HG03280 (cell line): ENCODE measurements at regions not wholly inside any gene's neighbourhood (a gene's known extent, or its start where the extent isn't known, plus 50 kb on each side); places are given as distances from the start of the nearest gene placed in this dataset.

Experiments used
- ATAC-seq: cut with Tn5 transposase; IDR thresholded peaks from one replicate; pipeline ENCODE4 v1.9.1; 2021; ENCODE audit warnings: mild to moderate bottlenecking, moderate library complexity; ENCODE audit not compliant: unreplicated experiment

DNA sequence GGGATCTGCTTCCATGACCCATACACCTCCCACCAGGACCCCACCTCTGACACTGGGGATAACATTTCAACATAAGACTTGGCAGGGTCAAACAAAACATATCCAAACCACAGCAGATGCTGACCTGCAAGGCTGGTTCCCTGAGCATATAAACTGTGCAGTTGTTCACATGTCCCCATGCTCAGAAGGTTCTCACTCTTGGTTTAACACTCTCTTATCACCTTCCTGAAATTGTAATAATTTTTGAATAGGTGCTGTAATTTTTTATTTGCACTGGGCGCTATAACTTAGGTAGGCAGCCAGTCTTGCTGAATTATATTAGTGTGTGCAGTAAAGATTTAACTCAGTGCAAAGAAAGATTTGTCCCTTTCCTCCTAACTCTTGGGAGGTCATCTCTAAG lies 824.8 kb upstream of the SOX9 start:
- ATAC-seq = no peak

DNA sequence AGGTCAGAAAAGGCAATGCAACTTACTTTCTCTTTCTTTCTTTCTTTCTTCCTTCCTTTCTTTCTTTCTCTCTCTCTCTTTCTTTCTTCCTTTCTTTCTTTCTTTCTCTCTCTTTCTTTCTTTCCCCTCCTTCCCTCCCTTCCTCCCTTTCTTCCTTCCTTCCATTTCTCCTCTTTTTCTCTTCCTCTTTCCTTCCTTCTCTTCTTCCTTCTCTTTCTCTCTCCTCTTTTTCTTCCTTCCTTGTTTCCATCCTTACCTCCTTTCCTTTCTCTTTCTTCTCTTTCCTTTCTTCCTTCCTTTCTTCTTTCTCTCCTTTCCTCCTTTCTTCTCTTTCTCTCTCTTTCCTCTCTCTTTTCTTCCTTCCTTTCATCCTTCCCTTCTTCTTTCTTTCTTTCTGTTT lies 819.8 kb upstream of the SOX9 start:
- ATAC-seq = no peak

DNA sequence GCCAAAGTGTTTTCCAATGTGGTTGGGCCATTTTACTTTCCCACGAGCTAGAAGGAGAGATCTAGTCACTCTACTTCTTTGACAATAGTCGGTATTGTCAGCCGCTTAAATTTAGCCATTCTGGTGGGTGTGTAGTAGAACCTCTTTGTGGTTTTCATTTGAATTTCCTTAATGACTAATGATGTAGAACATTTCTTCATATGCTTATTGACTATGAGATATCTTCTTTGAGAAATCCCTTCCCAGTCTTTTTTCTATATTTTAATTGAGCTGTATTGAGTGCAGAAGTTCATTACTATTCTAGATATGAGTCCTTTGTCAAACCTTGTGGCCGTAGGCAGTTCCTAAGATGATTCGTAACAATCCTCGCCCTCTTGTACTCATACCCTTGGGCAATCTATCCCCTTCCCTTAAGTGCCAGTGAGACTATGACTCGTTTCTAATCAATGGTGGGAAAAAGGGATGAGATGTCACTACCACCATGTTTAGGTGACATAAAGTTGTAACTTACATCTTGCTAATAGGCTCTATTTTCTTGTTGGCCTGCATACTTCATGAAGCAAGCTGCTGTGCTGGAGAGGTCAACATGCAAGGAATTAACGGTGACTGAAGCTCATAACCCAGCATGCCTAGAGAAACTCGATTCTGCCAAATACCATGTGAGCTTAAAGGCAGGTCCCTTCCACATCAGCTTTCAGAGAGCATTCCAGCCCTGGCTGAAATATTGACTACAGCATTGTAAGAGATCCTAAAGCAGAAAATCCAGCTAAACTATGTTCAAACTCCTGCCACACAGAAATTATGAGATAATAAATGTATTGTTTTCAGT lies 817.9 kb upstream of the SOX9 start:
- ATAC-seq = no peak

DNA sequence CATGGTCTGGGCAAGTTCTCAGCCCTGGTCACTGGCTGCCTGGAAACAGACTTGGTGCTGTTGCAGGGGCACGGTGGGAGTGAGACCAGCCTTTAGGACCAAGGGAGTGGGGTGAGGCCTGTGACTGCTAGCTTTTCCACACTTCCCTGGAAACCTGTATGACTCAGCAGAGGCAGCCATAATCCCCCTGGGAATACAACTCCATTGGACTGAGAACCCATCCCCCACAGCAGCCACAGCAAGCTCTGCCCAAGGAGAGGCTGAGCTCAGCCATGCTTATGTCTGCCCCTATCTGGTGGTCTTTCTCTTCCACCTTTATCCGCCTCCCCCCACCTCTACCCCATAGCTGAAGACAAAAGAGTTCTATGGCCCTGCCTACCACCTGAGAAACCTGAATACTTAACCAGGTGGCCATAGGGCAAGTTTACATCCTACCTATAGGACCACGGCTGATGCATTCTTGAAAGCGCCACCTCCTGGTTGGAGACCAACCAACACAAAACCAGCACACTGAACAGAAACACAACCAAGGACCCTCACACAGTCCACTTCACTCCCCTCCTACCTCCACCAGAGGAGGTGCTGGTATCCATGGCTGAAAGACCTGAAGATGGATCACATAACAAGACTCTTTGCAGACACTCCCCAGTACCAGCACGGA lies 816.2 kb upstream of the SOX9 start:
- no peak for ATAC-seq

DNA sequence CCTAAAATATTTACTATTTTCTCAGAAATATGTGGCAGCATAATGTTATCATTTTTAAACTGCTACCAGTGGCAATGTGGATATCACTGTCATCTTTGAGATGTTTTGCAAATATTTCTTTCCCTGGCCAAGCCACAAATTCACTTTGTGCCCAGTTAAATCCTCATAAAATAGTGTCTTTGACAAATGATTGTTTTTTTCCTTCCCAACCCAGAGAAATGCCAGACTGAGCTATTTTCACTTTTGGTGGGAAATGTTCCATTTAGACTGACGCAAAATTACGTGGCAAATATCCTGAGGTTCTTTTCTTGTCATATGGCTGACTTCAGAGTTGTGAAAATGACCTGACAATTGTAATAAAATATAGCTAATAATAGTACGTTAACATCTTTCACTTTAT lies 807.0 kb upstream of the SOX9 start:
- ATAC-seq = no peak

DNA sequence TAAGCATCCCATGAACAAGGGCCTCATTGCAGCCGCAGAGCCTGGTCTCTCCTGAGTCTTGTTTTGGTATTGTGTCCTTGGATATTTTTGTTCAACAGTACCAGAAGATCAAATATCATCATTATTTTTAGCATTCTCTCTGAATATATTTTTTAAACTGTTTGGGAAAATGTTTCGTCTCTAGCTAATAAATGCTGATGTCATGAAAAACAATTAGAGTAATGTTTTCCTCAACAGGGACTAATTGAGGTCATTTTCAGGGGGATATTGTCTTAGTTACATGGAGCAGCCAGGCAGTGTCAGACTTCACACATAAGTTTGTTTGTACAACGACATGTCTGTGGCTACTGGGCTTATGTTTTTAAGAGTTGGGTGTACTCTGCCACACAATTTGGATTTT lies 805.3 kb upstream of the SOX9 start:
- no peak for ATAC-seq

DNA sequence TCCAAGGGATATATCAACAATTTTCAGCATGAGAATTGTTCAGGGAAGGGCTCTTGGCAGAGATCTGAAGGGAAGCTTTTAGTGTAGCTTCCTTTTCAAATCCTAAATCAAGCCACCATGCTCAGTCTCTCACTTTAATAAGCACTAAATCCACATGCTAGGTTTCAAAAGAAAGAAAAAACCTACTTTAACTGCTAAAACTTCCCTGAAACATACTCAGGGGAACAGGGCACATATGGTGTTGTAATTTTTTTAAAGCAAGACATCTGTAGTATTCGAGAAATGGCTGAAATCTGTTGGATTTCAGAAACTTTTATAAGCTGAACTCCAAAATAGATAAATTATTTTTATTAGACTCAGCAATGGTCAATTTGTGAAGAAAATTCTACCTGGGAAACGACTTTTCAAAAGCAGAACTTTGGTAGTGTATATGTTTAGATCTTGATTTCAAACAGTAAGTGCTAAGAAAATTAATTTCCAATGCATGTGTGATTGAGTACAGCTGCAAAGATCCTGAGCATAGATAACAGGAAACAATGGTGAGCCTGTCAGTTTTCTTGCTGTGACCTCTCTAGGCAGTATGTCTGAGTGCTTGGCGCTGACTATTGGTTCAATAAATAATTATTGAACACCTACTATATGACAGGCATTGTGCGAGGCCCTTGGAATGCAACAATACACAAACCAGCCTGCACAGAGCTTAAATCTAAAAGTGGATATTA lies 804.5 kb upstream of the SOX9 start:
- ATAC-seq = no peak

DNA sequence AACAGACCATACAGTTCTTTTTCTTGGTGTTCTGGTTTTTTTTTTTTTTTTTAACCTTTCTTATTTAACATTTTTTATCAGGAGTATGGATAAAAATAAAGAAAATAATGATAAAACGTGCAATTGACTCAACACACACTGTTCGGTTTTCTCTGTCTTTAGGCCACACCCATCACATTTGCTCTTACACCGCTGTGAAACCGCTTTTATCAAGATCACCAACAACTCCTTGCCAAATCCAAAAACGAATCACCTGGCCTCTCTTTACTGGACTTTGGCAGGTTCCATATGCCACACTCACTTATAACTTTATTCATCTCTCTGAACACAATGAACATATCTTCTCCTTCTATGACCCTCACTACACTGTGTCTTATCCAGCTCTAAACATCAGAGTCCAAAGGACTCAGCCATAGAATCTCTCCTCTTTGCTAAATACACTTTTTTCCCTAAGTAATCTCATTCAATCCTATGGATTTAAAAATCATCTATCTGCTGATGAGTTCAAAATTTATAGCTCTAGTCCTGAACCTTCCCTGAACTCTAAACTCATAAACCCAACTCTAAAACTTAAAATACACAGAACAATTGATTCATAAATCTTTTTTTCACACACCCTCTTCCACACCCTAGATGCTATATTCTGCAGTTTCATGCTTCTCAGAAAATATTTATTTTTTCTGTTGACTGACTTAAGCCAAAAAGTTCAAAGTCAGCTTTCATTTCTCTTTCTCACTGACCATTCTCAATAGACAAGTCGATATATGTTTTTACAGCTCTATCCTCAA lies 800.6 kb upstream of the SOX9 start:
- ATAC-seq = no peak

DNA sequence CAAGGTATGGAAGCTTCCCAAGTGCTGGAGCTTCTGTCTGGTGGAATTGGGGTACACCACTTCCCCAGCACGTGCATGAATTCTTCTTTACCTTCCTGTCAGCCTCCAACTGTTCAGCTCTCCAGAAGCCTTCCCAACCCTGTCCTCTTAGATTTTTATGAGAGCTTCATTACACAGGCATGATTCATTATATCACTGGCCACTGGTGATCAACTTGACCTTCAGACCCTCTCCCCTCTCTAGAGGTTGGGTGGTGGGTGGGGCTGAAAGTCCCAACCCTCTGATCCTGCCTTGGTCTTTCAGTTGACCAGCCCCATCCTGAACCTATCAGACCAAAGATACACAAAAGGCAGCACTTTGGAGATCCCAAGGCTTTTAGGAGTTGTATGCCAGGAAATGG lies 795.7 kb upstream of the SOX9 start:
- no peak for ATAC-seq

DNA sequence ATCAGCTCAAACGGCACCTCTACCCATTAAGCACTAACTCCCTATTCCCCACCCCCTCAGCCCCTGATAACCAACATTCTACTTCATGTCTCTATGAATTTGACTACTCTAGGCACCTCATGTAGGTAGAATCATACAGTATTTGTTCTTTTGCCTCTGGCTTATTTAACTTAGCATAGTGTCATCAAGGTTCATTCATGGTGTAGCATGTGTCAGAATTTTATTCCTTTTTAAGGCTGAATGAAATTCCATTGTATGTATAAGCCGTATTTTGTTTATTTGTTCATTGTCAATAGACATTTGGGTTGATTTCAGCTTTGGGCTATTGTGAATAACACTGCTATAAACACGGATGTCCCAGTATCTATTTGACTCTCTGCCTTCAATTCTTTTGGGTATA lies 794.9 kb upstream of the SOX9 start:
- ATAC-seq = no peak

DNA sequence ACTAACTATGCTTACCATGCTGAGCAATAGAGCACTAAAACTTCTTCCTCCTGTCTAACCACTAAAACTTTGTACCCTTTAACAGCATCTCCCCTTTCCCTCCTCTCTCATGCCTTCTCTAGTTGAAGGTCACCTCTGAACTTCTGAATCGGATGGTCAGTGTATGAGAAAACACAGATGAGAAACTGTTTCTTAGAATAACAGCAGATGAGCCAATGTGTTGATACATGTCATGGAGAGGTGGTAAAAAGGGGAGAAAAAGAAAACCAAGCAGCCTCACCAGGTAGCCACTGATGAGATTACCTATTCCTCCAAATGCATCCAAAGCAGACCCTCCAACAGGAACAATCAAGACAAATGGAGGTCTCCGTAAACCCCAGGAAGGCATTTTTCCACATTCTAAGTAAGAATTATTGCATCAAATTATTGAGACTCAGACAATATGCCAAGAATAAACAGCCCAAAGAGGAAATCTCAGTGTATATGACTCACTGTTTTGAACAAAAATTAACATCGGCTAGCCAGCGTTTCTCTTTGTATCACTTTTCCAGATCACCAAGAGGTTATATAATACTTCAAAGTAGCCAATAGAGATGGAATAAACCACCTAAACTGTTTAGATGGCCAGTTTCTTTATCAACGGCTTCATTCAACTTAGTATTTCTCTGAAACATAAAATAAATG lies 793.3 kb upstream of the SOX9 start:
- no peak for ATAC-seq

DNA sequence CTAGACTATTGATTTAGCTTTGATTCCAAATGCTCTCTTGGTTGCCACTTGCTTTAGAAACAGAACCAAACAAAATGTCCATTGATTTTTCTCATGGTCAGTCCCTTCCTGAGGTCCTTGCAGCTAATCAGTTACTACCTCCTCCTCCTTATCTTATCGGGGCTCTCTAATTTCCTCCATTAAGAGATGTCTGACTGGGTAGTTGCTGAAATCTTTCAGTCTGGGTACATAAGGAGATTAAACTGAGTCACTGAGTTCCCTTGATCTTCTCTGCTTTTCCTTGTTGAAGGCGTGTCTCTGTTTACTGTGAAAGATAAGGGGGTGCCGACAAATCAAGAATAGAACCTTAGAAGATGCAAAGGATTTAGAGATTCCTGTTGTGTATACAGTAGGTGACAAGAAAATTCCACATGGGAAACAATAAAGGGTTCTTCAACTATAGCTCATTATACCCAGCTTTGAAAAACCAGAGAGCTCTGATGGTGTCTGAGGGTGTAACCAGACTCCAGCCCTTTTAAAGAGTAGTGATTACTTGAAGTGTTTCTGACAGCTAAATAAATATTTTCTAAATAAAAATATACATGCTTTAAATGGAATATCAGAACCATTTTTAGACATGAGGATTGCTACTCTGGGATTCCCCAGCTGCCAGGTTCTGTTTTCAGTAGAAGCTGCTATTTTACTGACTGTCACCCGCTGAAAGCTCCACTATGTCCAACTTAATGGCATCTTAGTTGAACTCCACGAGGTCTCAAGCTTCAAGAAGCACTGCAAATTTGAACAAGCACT lies 791.3 kb upstream of the SOX9 start:
- no peak for ATAC-seq

DNA sequence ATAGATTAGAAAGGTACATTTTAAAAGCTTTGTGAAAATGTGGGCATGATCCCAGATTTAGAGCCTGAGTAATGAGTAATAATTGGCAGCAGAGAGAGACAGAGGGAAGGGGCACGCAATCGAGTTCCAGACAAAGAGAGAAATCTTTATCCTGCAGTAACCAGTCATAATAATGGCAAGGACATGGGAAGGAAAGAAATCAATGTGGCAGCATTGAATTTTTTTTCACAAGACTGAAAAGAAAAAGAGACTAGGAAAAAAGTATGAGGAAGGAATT lies 790.8 kb upstream of the SOX9 start:
- no peak for ATAC-seq

DNA sequence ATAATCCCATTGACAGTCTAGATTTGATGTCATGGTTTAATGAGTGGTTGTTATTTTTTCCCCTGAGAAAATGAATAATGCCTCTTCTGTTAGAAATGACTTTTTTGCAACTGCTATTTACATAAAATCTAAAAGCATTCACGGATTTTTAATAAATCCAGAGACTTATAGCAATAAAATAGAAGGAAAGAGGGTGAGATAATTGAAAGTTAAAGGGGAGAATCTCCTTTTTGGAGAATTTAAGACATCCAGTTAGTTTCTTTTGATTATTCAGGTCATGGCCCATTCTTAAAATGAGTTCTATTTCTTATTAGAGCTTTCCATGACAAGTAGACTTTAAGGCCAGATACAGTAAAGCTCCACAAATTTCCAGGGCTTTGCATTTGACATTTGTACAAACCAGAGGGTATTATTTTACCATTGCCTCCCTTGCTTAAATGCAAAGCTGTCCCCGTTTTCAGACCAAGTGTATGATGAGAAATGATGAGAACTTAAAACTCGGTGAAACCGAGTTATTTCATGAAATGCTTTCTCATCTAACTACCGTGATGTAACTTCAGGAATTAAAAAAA lies 789.0 kb upstream of the SOX9 start:
- ATAC-seq = no peak

DNA sequence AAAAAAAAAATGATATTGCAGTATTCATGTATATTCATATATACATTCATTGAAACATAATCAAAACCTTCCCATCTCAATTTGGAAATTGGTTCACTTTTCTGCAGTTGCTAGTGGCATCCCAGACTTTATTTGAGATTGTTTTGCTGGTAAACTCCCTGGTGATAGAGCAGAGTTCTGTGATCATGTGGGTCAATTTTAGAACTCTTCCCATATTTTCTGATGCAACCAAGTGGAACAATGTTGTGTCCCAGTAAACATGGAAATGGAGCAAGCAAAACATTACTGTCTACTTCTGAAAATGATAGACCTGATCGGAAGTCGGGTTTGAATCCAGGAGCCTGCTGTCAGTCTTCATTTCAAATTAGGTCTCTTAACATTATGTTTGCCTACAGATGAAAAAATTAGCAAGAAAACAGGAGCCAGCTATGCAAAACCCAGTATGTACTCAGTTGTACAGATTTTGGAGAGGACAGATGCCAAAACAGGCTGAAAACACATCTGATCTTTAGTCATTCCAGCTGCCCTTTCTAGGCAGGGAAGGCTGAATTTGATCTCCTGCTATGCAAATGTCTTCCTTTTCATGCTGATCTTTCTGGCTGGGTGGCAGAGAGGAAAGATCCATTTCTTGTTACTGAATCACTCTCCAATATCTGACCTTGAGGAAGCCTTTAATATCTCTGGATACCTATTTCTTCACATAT lies 786.6 kb upstream of the SOX9 start:
- ATAC-seq = no peak

DNA sequence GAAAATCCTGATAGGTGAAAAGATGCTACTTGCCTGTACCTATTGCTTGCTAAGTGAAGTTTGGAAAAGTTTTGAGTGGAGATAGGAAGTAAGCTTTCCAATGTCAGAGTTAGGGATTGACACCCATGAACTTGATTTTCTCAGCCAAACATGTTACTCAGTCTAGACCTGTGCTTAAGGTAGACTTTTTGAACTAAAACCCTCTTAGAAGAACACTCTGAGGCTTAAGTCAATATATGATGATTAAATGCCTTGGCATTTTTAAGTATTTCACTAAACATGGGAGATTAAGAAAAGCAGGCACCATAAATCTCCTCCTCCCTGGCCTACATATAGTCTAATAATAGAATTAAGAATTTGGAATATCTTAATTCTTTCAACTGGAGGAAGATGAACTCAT lies 785.6 kb upstream of the SOX9 start:
- no peak for ATAC-seq

DNA sequence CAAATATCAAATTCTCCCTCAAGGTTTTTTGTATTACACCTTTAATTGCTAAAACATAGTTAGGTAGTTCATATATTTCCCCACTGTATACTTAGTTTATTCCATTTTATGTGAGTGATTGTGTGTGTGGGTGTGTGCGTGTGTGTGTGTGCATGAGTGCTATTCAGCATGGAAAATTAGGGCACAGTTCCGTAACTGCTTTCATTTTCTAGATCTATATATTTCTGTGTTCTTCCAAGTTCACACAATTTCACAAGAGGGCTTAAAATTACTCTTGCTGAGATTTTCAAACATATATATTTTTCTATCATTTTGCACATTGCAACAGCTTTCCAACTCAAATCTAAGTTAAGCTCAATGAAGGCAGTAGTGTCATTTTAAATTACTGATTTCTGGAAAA lies 782.9 kb upstream of the SOX9 start:
- ATAC-seq = no peak

DNA sequence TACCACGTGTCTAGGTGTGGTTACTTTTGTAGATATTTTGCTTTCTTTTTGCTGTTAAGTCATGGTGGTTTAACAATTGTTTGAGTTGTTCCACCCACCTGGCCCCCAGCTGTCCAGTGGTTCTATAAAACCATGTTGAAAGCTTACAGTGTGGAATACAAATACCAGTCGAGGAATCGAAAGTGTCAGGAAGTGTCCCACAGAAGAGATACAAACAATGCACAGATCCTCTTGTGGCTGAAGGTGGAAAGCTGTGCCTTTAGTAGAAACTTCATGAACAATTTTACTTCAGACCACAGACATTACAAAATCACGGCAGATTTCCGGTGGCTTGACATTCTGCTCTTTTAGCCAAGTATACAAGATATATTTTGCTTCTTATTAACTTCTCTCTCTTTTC lies 782.4 kb upstream of the SOX9 start:
- ATAC-seq = no peak

DNA sequence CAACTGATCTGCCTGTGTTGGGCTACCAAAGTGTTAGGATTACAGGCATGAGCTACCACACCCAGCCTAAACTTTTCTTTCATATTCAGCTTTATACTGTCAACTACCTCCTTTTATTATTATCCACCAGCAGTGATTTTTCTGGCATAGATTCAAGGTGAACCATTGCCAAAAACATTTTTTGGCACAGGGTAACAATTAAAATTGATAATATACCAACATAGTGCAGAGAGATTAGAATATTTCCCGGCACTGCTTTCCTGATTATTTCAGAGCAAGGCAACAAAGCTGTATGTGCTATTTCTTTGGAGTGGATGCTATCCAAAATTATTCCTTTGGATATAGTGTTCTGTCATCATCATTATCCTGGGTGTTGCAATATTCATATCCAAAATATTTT lies 781.6 kb upstream of the SOX9 start:
- ATAC-seq = no peak
